ENCODE measurements at regions not wholly inside any gene's neighbourhood (a gene's known extent, or its start where the extent isn't known, plus 50 kb on each side); places are given as distances from the start of the nearest gene placed in this dataset.

- TF ChIP-seq EZH2 (IDR thresholded peaks at IDR 0.05; ENCODE audit: low read length) (no peak), CTCF (optimal IDR thresholded peaks at IDR 0.05 in 1 of 3, IDR thresholded peaks at IDR 0.05 in 1 of 3, conservative IDR thresholded peaks at IDR 0.05 in 1 of 3; ENCODE audit: extremely low read depth in 1 of 3, insufficient read depth in 2 of 3, low read length in 3 of 3) (no peak)
- H3K4me2 ChIP-seq (ENCODE audit: control insufficient read depth, extremely low read depth, insufficient read depth, low read depth, low read length) = no peak overlapping the region
- dilution Hi-C loops (cut with MboI; ENCODE audit: extremely low pct_ligation_motif_present, low sequenced_read_pairs) = no loop called here
Measured at GRCh38 chr3:74561881-74562280, 52.6 kb downstream of the CNTN3 start.

GRCh38 chr3:74559261-74559660, 55.2 kb downstream of the CNTN3 start:
- Histone ChIP-seq H4K20me1 (ENCODE audit: control insufficient read depth, extremely low read depth, insufficient read depth, low read length) (no peaks in the 10 kb centered on the region), H3K27me3 (ENCODE audit: control insufficient read depth, extremely low read depth, insufficient read depth, low read length) (no peaks in the 10 kb centered on the region), H3K9me1 (ENCODE audit: control insufficient read depth, extremely low read depth, insufficient read depth, low read length) (no peaks in the 10 kb centered on the region), H3K4me1 (ENCODE audit: control insufficient read depth, extremely low read depth, insufficient read depth, low read length) (no peaks in the 10 kb centered on the region), H3K9me3 (ENCODE audit: control insufficient read depth, low read depth, low read length) (no peaks in the 10 kb centered on the region), H3K9ac (ENCODE audit: control insufficient read depth, extremely low read depth, insufficient read depth, low read length) (no peak overlapping the region), H2AFZ (ENCODE audit: control insufficient read depth, low read length) (no peak overlapping the region), H3K4me3 (ENCODE audit: control insufficient read depth in 2 of 3, extremely low read depth in 1 of 3, insufficient read depth in 2 of 3, low read depth in 1 of 3, low read length in 3 of 3) (no peak overlapping the region), H3K36me3 (ENCODE audit: control insufficient read depth in 2 of 2, extremely low read depth in 1 of 2, insufficient read depth in 2 of 2, low read length in 2 of 2) (no peaks in the 10 kb centered on the region), H3K4me2 (ENCODE audit: control insufficient read depth, extremely low read depth, insufficient read depth, low read depth, low read length) (no peak overlapping the region), H3K27ac (ENCODE audit: control insufficient read depth, insufficient read depth, low read length) (no peak overlapping the region), H3K79me2 (ENCODE audit: control insufficient read depth, insufficient read depth, low read length) (no peaks in the 10 kb centered on the region)
- no peak for FAIRE-seq
- DNase-seq (ENCODE audit: low read depth, low spot score) = no peak
- TF ChIP-seq CTCF (optimal IDR thresholded peaks at IDR 0.05 in 1 of 3, IDR thresholded peaks at IDR 0.05 in 1 of 3, conservative IDR thresholded peaks at IDR 0.05 in 1 of 3; ENCODE audit: extremely low read depth in 1 of 3, insufficient read depth in 2 of 3, low read length in 3 of 3) = no peak
- no peak for TF ChIP-seq EZH2 (IDR thresholded peaks at IDR 0.05; ENCODE audit: low read length)
- dilution Hi-C loops (cut with MboI; ENCODE audit: extremely low pct_ligation_motif_present, low sequenced_read_pairs) = no loop called here

More at GRCh38 chr3:74561881-74562280, 52.6 kb downstream of the CNTN3 start:
- FAIRE-seq (no peak), DNase-seq (ENCODE audit: low read depth, low spot score) (no peak)
- Histone ChIP-seq H3K4me3 (ENCODE audit: control insufficient read depth in 2 of 3, extremely low read depth in 1 of 3, insufficient read depth in 2 of 3, low read depth in 1 of 3, low read length in 3 of 3) (no peak overlapping the region), H3K79me2 (ENCODE audit: control insufficient read depth, insufficient read depth, low read length) (no peaks in the 10 kb centered on the region), H3K27me3 (ENCODE audit: control insufficient read depth, extremely low read depth, insufficient read depth, low read length) (no peaks in the 10 kb centered on the region), H3K27ac (ENCODE audit: control insufficient read depth, insufficient read depth, low read length) (no peak overlapping the region), H2AFZ (ENCODE audit: control insufficient read depth, low read length) (no peak overlapping the region), H3K36me3 (ENCODE audit: control insufficient read depth in 2 of 2, extremely low read depth in 1 of 2, insufficient read depth in 2 of 2, low read length in 2 of 2) (no peaks in the 10 kb centered on the region), H3K4me1 (ENCODE audit: control insufficient read depth, extremely low read depth, insufficient read depth, low read length) (no peaks in the 10 kb centered on the region), H3K9ac (ENCODE audit: control insufficient read depth, extremely low read depth, insufficient read depth, low read length) (no peak overlapping the region), H4K20me1 (ENCODE audit: control insufficient read depth, extremely low read depth, insufficient read depth, low read length) (no peaks in the 10 kb centered on the region), H3K9me1 (ENCODE audit: control insufficient read depth, extremely low read depth, insufficient read depth, low read length) (no peaks in the 10 kb centered on the region), H3K9me3 (ENCODE audit: control insufficient read depth, low read depth, low read length) (no peaks in the 10 kb centered on the region)
